Lung (tissue), 11 donors: ENCODE measurements at regions not wholly inside any gene's neighbourhood (a gene's known extent, or its start where the extent isn't known, plus 50 kb on each side); places are given as distances from the start of the nearest gene placed in this dataset.

Source experiments
- ATAC-seq: fragments of 200-7000 bp; cut with Tn5 transposase; one replicate; pipeline ENCODE4 v1.9.1; 2020; ENCODE audit warnings: moderate number of reproducible peaks; ENCODE audit not compliant: insufficient read depth, low FRiP score
- DNase-seq, 3 donors: peaks; one replicate each; pipeline ENCODE4 v3.0.0-alpha.2; 2013 to 2017
- H3K27ac ChIP-seq, 2 donors: one replicate each; pipeline ENCODE4 v1.5.1; 2013; ENCODE audit warnings: mild to moderate bottlenecking in 2 of 2, moderate library complexity in 2 of 2, control low read depth in 1 of 2, inconsistent platforms in 1 of 2, low read depth in 1 of 2, low read length in 1 of 2
- H3K27me3 ChIP-seq, 3 donors: one replicate each; pipeline ENCODE4 v1.5.1; 2013; ENCODE audit warnings: low read length in 2 of 3; ENCODE audit not compliant: control insufficient read depth in 3 of 3, insufficient read depth in 3 of 3
- H3K36me3 ChIP-seq, 4 donors: one replicate each; pipeline ENCODE4 v1.5.1; 2013; ENCODE audit warnings: low read length in 4 of 4, mild to moderate bottlenecking in 1 of 4, moderate library complexity in 1 of 4; ENCODE audit not compliant: control insufficient read depth in 4 of 4, insufficient read depth in 4 of 4
- H3K4me1 ChIP-seq, 5 donors: one replicate each; pipeline ENCODE4 v1.5.1; 2013; ENCODE audit warnings: low read length in 5 of 5, mild to moderate bottlenecking in 2 of 5, moderate library complexity in 1 of 5; ENCODE audit not compliant: control insufficient read depth in 5 of 5, insufficient read depth in 5 of 5
- H3K4me3 ChIP-seq: one replicate; pipeline ENCODE4 v1.5.1; 2013; ENCODE audit warnings: mild to moderate bottlenecking, control low read depth, moderate library complexity
- H3K9ac ChIP-seq, 2 donors: one replicate each; pipeline ENCODE4 v1.5.1; 2013; ENCODE audit warnings: low read length in 2 of 2, control low read depth in 1 of 2; ENCODE audit not compliant: insufficient read depth in 1 of 2
- H3K9me3 ChIP-seq, 4 donors: one replicate each; pipeline ENCODE4 v1.5.1; 2013; ENCODE audit warnings: low read length in 3 of 4, mild to moderate bottlenecking in 1 of 4, moderate library complexity in 1 of 4; ENCODE audit not compliant: control insufficient read depth in 4 of 4, insufficient read depth in 3 of 4
- CTCF ChIP-seq: IDR thresholded peaks from 2 replicates; pipeline ENCODE4 v1.5.1; 2012; ENCODE audit warnings: mild to moderate bottlenecking; ENCODE audit errors: control extremely low read depth, extremely low read depth
- WGBS, 2 donors: extraction: QIAGEN DNeasy Blood & Tissue Kit; methylation state at CpG; one replicate each; pipeline ENCODE4 v1.1.7; 2013; 5-methylcytosine and 5-hydroxymethylcytosine counted together
- donor health status: control.
- donor health status: control.
- donor health status: Bipolar disorder and iron deficiency.
- donor health status: healthy.
- donor health status: DM: yes; HTN: yes; CAD: no.

- no peak overlapping the region for H3K9ac ChIP-seq
- ATAC-seq (no peak), DNase-seq (no peak)
- no peaks in the 10 kb centered on the region for H3K27me3 ChIP-seq
- H3K36me3 ChIP-seq, result no peaks in the 10 kb centered on the region
- peaks cover 0 to 2% (median 0%) of the 10 kb centered on the region in 5 donors for H3K4me1 ChIP-seq
- TF ChIP-seq CTCF, result no peak
- no peak overlapping the region for H3K4me3 ChIP-seq
- no peaks in the 10 kb centered on the region for H3K9me3 ChIP-seq
- H3K27ac ChIP-seq, result no peak overlapping the region
- WGBS, 2 donors, result 82 to 92% methylated on average over 1 of the region's 1 CpG
Measured at GRCh38 chr4:87901422-87901992, 68.7 kb downstream of the MEPE start.

- no peak for TF ChIP-seq CTCF
- no peak overlapping the region for H3K9ac ChIP-seq
- ATAC-seq (no peak), DNase-seq (no peak)
- no peaks in the 10 kb centered on the region for H3K36me3 ChIP-seq
- no peaks in the 10 kb centered on the region for H3K27me3 ChIP-seq
- H3K4me3 ChIP-seq, result no peak overlapping the region
- H3K4me1 ChIP-seq, result peaks cover 0 to 2% (median 0%) of the 10 kb centered on the region in 5 donors
- 91 to 95% methylated on average over 6 of the region's 6 CpGs for WGBS, 2 donors
- no peak overlapping the region for H3K27ac ChIP-seq
- no peaks in the 10 kb centered on the region for H3K9me3 ChIP-seq
Measured at GRCh38 chr4:87904639-87905160, 70.8 kb upstream of the SPP1 start.

- 71 to 92% methylated on average over 1 of the region's 1 CpG for WGBS, 2 donors
- H3K27ac ChIP-seq, result no peak overlapping the region
- no peak overlapping the region for H3K9ac ChIP-seq
- TF ChIP-seq CTCF, result no peak
- peaks cover 0 to 11% (median 1%) of the 10 kb centered on the region in 5 donors for H3K4me1 ChIP-seq
- no peak overlapping the region for H3K4me3 ChIP-seq
- no peaks in the 10 kb centered on the region for H3K9me3 ChIP-seq
- H3K36me3 ChIP-seq, result no peaks in the 10 kb centered on the region
- ATAC-seq, result no peak
- no peak for DNase-seq
- H3K27me3 ChIP-seq, result no peaks in the 10 kb centered on the region
Measured at GRCh38 chr4:87908336-87908735, 67.2 kb upstream of the SPP1 start.

GRCh38 chr4:87910795-87911194 lies 64.7 kb upstream of the SPP1 start:
- 73 to 87% methylated on average over 5 of the region's 5 CpGs for WGBS, 2 donors
- Histone ChIP-seq H3K4me3 (no peak overlapping the region), H3K27ac (peak overlapping the region in 1 of 2 donors; percentile 31), H3K9me3 (no peaks in the 10 kb centered on the region), H3K27me3 (no peaks in the 10 kb centered on the region), H3K36me3 (no peaks in the 10 kb centered on the region), H3K9ac (no peak overlapping the region), H3K4me1 (peaks cover 0 to 11% (median 1%) of the 10 kb centered on the region in 5 donors)
- no peak for ATAC-seq
- no peak for DNase-seq
- no peak for TF ChIP-seq CTCF
